Nephron progenitor cell (in vitro differentiated cells): ENCODE measurements at regions not wholly inside any gene's neighbourhood (a gene's known extent, or its start where the extent isn't known, plus 50 kb on each side); places are given as distances from the start of the nearest gene placed in this dataset.

Experiments used
- DNase-seq: peaks from one replicate; pipeline ENCODE4 v3.0.0; 2021
- H3K27ac Mint-ChIP-seq: 2 replicates; pipeline ENCODE4 v1.8.0; 2021; ENCODE audit warnings: mild to moderate bottlenecking, moderate library complexity, mixed read lengths
- H3K27me3 Mint-ChIP-seq: 2 replicates; pipeline ENCODE4 v1.8.0; 2021; ENCODE audit warnings: mild to moderate bottlenecking, low read depth, mixed read lengths; ENCODE audit not compliant: poor library complexity
- H3K36me3 Mint-ChIP-seq: 2 replicates; pipeline ENCODE4 v1.8.0; 2021; ENCODE audit warnings: low read depth, mixed read lengths
- H3K4me1 Mint-ChIP-seq: 2 replicates; pipeline ENCODE4 v1.8.0; 2021; ENCODE audit warnings: mixed read lengths
- H3K4me3 Mint-ChIP-seq: 2 replicates; pipeline ENCODE4 v1.8.0; 2021; ENCODE audit warnings: mild to moderate bottlenecking, moderate library complexity, mixed read lengths
- H3K9me3 Mint-ChIP-seq: 2 replicates; pipeline ENCODE4 v1.8.0; 2021; ENCODE audit warnings: mild to moderate bottlenecking, moderate library complexity, mixed read lengths
- CTCF ChIP-seq: fragments of 200-600 bp; sonication (generic); IDR thresholded peaks from 2 replicates; pipeline ENCODE4 v1.5.0; 2021; ENCODE audit warnings: antibody characterized with exemption

DNA sequence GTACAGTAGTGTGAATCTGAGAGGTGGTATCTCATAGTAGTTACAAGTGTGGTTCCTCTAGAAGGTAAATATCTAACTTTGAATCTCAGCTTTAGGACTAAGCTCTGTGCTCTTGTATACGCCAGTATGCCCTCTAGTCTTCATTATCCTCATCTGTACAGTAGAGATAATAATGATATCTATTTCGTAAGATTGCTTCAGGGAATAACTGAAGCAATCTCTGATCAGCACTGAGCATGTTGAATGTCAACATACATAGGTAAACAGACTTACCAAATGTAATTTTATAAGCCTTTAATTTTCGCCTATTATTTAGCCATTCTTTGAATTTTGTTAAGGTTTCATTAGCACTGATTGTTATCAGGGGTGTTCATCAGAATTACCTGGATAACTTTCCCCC is 175.2 kb upstream of the ANKRD50 start:
- no peaks in the 10 kb centered on the region for H3K36me3 Mint-ChIP-seq
- no peak for TF ChIP-seq CTCF
- no peaks in the 10 kb centered on the region for H3K9me3 Mint-ChIP-seq
- no peak overlapping the region for H3K4me3 Mint-ChIP-seq
- no peaks in the 10 kb centered on the region for H3K4me1 Mint-ChIP-seq
- no peak for DNase-seq
- H3K27me3 Mint-ChIP-seq, result no peaks in the 10 kb centered on the region
- no peak overlapping the region for H3K27ac Mint-ChIP-seq

DNA sequence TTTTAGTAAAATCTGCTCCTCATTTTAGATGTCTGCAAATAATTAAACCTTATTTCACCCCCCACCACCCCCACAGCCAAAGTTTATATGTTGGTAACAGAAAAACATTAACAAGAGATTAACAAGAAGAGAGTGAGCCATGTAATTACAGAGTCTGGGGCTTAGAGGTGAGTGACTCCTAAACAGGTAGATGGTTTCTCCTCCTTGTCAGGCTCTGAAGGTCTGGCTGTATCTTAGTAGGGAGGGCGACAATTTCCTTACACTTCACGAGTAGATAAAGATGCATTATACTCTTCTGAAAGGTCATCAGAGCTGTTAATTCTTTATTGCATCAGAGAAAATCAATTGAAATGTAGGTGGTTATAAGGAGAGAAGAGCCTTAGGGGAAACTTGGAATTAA is 171.8 kb upstream of the ANKRD50 start:
- H3K36me3 Mint-ChIP-seq, result no peaks in the 10 kb centered on the region
- DNase-seq, result no peak
- no peak overlapping the region for H3K4me3 Mint-ChIP-seq
- TF ChIP-seq CTCF, result no peak
- H3K27me3 Mint-ChIP-seq, result no peaks in the 10 kb centered on the region
- H3K9me3 Mint-ChIP-seq, result no peaks in the 10 kb centered on the region
- H3K27ac Mint-ChIP-seq, result peak overlapping the region; percentile 49
- H3K4me1 Mint-ChIP-seq, result no peaks in the 10 kb centered on the region

- no peak for DNase-seq
- H3K9me3 Mint-ChIP-seq, result peaks cover 1% of the 10 kb centered on the region
- no peaks in the 10 kb centered on the region for H3K36me3 Mint-ChIP-seq
- no peak overlapping the region for H3K4me3 Mint-ChIP-seq
- no peaks in the 10 kb centered on the region for H3K27me3 Mint-ChIP-seq
- no peaks in the 10 kb centered on the region for H3K4me1 Mint-ChIP-seq
- no peak for TF ChIP-seq CTCF
- no peak overlapping the region for H3K27ac Mint-ChIP-seq
Observed at GRCh38 chr4:124883632-124884031, 171.1 kb upstream of the ANKRD50 start.

DNA sequence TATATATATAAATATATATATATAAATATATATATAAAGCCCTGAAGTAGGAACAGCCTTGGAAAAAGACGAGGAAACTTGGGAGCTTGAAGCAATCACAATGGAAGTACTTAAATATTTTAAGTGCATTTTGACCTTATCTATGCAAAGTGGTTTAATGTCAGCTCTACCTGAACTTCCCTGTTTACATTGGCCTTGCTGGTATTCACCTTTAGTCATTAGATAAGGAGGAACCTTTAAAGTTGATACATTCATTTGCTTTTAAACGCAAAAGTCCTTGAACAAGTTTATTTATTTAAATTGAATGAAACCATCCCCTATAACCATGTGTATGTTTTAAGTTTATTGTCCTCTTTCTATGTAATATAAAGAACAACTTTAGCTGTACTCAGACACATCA is 166.7 kb upstream of the ANKRD50 start:
- Mint-ChIP-seq H3K9me3 (peaks cover 31% of the 10 kb centered on the region), H3K27me3 (no peaks in the 10 kb centered on the region), H3K36me3 (peaks cover 17% of the 10 kb centered on the region), H3K4me3 (no peak overlapping the region), H3K27ac (no peak overlapping the region), H3K4me1 (no peaks in the 10 kb centered on the region)
- no peak for TF ChIP-seq CTCF
- no peak for DNase-seq

DNA sequence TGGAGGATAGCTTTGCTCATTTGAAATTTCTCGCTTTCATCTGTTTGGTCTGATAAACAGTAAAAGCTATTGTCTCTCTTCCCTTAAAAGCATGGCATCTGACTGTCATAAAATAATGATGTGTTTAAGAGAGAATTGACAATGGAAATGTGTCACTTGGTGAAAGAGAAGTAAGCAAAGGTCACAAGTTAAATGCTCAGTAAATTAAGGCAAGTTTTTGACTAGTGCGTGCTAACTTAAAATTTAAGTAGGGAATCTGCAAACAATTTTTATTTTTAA is 161.6 kb upstream of the ANKRD50 start:
- no peak for TF ChIP-seq CTCF
- no peak overlapping the region for H3K4me3 Mint-ChIP-seq
- DNase-seq, result no peak
- peaks cover 17% of the 10 kb centered on the region for H3K36me3 Mint-ChIP-seq
- peaks cover 31% of the 10 kb centered on the region for H3K9me3 Mint-ChIP-seq
- peaks cover 2% of the 10 kb centered on the region for H3K27me3 Mint-ChIP-seq
- peaks cover 7% of the 10 kb centered on the region for H3K4me1 Mint-ChIP-seq
- no peak overlapping the region for H3K27ac Mint-ChIP-seq

DNA sequence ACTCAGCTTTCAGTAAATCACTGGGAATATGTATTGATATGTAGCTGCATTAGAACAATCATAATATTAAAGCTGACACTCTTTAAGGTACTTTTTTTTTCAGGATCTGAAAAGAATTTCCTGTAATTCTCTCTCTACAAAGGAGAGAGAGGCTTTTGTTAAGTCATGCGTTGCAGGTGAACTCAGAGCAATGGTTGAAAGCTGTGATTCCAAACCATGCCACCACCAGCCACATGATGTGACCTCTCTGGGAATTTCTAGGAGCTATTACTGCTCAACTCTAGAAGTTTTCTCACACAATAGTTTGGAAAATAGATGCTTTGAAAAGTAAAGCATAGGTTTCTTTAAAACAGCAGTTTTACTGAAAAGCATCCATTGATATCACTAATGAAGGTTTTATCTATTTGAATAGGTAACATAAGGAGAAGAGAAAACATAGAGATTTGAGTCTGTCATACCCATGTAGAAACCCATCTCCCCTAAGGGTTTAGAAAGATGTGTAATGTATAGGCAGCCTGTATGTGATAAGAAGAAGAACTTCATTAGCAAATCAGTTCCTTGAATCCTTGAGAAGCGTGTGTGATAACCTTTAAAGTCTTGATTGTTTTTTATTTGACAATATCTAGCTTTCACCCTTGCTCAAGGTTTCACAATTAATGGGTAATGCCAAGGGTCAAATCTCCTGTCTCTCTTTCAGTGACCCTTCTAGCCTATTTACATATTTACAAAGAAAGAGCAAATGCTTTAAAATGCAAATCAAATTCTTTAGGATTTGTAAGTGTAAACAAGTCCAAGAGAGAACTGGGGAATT is 161.0 kb upstream of the ANKRD50 start:
- peaks cover 2% of the 10 kb centered on the region for H3K27me3 Mint-ChIP-seq
- H3K9me3 Mint-ChIP-seq, result peaks cover 29% of the 10 kb centered on the region
- no peak overlapping the region for H3K4me3 Mint-ChIP-seq
- DNase-seq, result no peak
- no peak for TF ChIP-seq CTCF
- H3K36me3 Mint-ChIP-seq, result peaks cover 17% of the 10 kb centered on the region
- peaks cover 7% of the 10 kb centered on the region for H3K4me1 Mint-ChIP-seq
- H3K27ac Mint-ChIP-seq, result no peak overlapping the region
